ENCODE measurements at regions not wholly inside any gene's neighbourhood (a gene's known extent, or its start where the extent isn't known, plus 50 kb on each side); places are given as distances from the start of the nearest gene placed in this dataset.

- no peak for ATAC-seq (ENCODE audit: low FRiP score)
- TF ChIP-seq CTCF (IDR thresholded peaks at IDR 0.05), result no peak
These were observed 109.0 kb downstream of the ZNF518B start for GRCh38 chr4:10348241-10348640.

GRCh38 chr4:10347815-10348214 is 109.4 kb downstream of the ZNF518B start:
- no peak for DNase-seq (ENCODE audit: low spot score)
- no peak for TF ChIP-seq CTCF (IDR thresholded peaks at IDR 0.05)
- ATAC-seq (ENCODE audit: low FRiP score), result no peak

More at GRCh38 chr4:10348241-10348640, 109.0 kb downstream of the ZNF518B start:
- no peak for DNase-seq (ENCODE audit: low spot score)

GRCh38 chr4:10347281-10347795 is 109.9 kb downstream of the ZNF518B start:
- DNase-seq (ENCODE audit: low spot score), result no peak
- TF ChIP-seq CTCF (IDR thresholded peaks at IDR 0.05), result no peak
- no peak for ATAC-seq (ENCODE audit: low FRiP score)

- DNase-seq (ENCODE audit: low spot score) (no peak), ATAC-seq (ENCODE audit: low FRiP score) (no peak)
- TF ChIP-seq CTCF (IDR thresholded peaks at IDR 0.05), result no peak
These were observed 111.2 kb downstream of the ZNF518B start for GRCh38 chr4:10346023-10346422.

- DNase-seq (ENCODE audit: low spot score) (no peak), ATAC-seq (ENCODE audit: low FRiP score) (no peak)
- TF ChIP-seq CTCF (IDR thresholded peaks at IDR 0.05), result no peak
These were observed 111.8 kb downstream of the ZNF518B start for GRCh38 chr4:10345381-10345784.

- ATAC-seq (ENCODE audit: low FRiP score), result no peak
These were observed 112.4 kb downstream of the ZNF518B start for GRCh38 chr4:10344824-10345223.

More at GRCh38 chr4:10344824-10345223, 112.4 kb downstream of the ZNF518B start:
- TF ChIP-seq CTCF (IDR thresholded peaks at IDR 0.05), result no peak
- no peak for DNase-seq (ENCODE audit: low spot score)

Measured in omental fat pad (tissue), 3 donors.